Gastrocnemius medialis (tissue), 4 donors: ENCODE measurements at regions not wholly inside any gene's neighbourhood (a gene's known extent, or its start where the extent isn't known, plus 50 kb on each side); places are given as distances from the start of the nearest gene placed in this dataset.

Experiments used
- ATAC-seq, 2 donors: fragments of 150-250 bp; one replicate each; pipeline ENCODE4 v1.9.1; 2016
- DNase-seq, 2 donors: peaks; one replicate each; pipeline ENCODE4 v3.0.0-alpha.2; 2019
- H3K27ac ChIP-seq, 4 donors: fragments of 200-600 bp; sonication (generic); 1 replicate in 1 of 4; 2 replicates in 3 of 4; pipeline ENCODE4 v1.5.1; 2016 to 2018; ENCODE audit warnings: mild to moderate bottlenecking in 2 of 4, moderate library complexity in 1 of 4
- H3K27me3 ChIP-seq, 3 donors: fragments of 200-600 bp; sonication (generic) in 2 of 3; 1 replicate in 1 of 3; 2 replicates in 2 of 3; pipeline versions ENCODE4 v1.5.1 to v1.6.0; 2016 to 2019; ENCODE audit warnings: mild to moderate bottlenecking in 1 of 3, moderate library complexity in 1 of 3
- H3K36me3 ChIP-seq, 2 donors: fragments of 200-600 bp; sonication (generic) in 1 of 2; one replicate each; pipeline ENCODE4 v1.5.1; 2017 to 2018
- H3K4me1 ChIP-seq, 2 donors: fragments of 200-600 bp; sonication (generic) in 1 of 2; one replicate each; pipeline ENCODE4 v1.5.1; 2016 to 2017; ENCODE audit warnings: mild to moderate bottlenecking in 2 of 2
- H3K4me3 ChIP-seq, 4 donors: fragments of 200-600 bp; sonication (generic) in 3 of 4; 1 replicate in 1 of 4; 2 replicates in 3 of 4; pipeline ENCODE4 v1.5.1; 2016 to 2019; ENCODE audit warnings: mild to moderate bottlenecking in 2 of 4
- H3K9me3 ChIP-seq, 3 donors: fragments of 200-600 bp; sonication (generic) in 2 of 3; 1 replicate in 1 of 3; 2 replicates in 2 of 3; pipeline ENCODE4 v1.5.1; 2016 to 2019
- POLR2A ChIP-seq, 2 donors: fragments of 450-650 bp; IDR thresholded peaks; one replicate each; pipeline ENCODE4 v1.6.1; 2017; ENCODE audit warnings: antibody characterized with exemption in 2 of 2, mild to moderate bottlenecking in 2 of 2, moderate library complexity in 2 of 2
- in situ Hi-C, 4 donors: fragments of 200-750 bp; cut with MboI; loops; one replicate each; pipeline versions ENCODE4 v1.15.0 to v1.8.0; 2017; ENCODE audit warnings: low sequenced_read_pairs in 4 of 4
- intact Hi-C: fragments of 100-400 bp; cut with DNase I; formaldehyde crosslinking; loops from one replicate; pipeline ENCODE4 v1.15.1; 2023; ENCODE audit warnings: low total_unique reads
- TF ChIP-seq, protein P1 (sequence below), 5 experiments: fragments of 450-650 bp in 3 of 5; fragments of 200-600 bp in 2 of 5; sonication (generic) in 2 of 5; IDR thresholded peaks in 4 of 5; conservative IDR thresholded peaks in 1 of 5; 1 replicate in 4 of 5; 2 replicates in 1 of 5; pipeline ENCODE4 v1.5.1; 2016 to 2019; ENCODE audit warnings: antibody characterized with exemption in 5 of 5, mild to moderate bottlenecking in 3 of 5, moderate library complexity in 3 of 5

DNA sequence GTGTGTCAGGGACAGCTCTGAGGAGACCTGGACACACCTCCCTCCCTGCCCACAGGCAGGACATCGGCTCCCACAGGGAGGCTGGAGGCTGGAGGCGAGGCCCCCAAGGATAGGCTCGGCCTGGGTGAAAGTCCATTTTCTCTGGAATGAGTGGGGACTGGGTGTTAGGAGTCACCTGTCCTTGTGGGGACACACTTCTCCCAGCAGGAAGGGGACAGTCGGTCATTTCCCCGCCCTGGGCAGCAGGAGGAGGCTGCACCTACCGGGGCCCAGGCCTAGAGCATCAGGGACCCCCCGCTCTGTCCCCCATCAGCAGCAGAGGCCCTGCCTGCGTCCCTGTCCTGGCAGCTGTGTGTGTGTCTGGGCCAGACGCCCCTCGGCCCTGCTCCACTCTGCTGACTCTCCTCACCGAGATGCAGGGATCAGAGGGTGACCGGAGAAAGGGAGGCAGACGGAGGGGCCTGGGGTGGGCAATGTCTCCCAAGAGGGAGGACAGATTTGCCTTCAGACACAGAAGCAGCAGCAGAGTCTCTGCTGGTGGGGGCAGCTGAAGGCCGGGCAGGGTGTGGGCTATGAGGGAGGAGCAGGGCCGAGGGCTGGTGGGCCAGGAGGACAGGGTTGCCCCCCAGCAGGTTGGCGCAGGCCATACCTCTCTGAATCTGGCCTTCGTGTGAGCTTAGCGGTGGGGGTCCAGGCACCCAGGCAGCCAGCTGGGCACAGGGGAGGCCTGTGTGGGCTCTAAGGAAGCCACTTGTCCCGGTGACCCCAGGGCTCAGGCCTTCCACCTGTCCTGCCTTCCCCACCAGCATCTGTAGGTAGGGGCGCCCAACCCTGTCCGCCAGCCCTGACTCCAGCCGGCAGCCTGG, 125.7 kb upstream of the NKX1-1 start:
- Histone ChIP-seq H3K9me3 (no peaks in the 10 kb centered on the region), H3K4me3 (no peak overlapping the region), H3K36me3 (no peaks in the 10 kb centered on the region), H3K27ac (no peak overlapping the region), H3K4me1 (no peaks in the 10 kb centered on the region), H3K27me3 (peaks cover 21 to 39% (median 39%) of the 10 kb centered on the region in 3 donors)
- in situ Hi-C loops, result no loop called here
- ATAC-seq (no peak), DNase-seq (no peak)
- TF ChIP-seq POLR2A (IDR thresholded peaks at IDR 0.05), result no peak
- TF ChIP-seq, protein P1, sequence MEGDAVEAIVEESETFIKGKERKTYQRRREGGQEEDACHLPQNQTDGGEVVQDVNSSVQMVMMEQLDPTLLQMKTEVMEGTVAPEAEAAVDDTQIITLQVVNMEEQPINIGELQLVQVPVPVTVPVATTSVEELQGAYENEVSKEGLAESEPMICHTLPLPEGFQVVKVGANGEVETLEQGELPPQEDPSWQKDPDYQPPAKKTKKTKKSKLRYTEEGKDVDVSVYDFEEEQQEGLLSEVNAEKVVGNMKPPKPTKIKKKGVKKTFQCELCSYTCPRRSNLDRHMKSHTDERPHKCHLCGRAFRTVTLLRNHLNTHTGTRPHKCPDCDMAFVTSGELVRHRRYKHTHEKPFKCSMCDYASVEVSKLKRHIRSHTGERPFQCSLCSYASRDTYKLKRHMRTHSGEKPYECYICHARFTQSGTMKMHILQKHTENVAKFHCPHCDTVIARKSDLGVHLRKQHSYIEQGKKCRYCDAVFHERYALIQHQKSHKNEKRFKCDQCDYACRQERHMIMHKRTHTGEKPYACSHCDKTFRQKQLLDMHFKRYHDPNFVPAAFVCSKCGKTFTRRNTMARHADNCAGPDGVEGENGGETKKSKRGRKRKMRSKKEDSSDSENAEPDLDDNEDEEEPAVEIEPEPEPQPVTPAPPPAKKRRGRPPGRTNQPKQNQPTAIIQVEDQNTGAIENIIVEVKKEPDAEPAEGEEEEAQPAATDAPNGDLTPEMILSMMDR (IDR thresholded peaks at IDR 0.05 in 4 of 5, conservative IDR thresholded peaks at IDR 0.05 in 1 of 5), result no peak
- intact Hi-C loops, result no loop called here

DNA sequence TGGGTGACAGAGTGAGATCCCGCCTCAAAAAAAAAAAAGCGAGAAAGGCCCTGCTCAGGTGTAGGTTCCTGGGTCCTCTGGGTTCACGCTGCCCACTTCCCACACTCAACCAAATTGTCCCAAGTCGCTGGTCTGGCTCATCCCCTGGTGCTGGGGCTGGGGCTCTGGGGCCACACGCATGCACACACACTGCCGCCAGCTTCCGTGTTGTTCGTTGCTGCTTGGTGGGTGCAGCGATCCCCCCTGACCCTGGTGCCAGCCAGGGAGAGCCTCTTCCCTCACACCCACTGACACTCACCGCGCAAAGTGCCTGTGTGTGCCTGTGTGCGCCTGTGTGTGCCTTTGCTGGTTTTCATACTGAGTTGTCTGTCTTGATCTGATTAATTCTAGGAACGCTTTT, 124.1 kb upstream of the NKX1-1 start:
- DNase-seq, result no peak
- no peak overlapping the region for H3K27ac ChIP-seq
- ATAC-seq, result no peak
- H3K27me3 ChIP-seq, result peaks cover 25 to 41% (median 39%) of the 10 kb centered on the region in 3 donors
- intact Hi-C loops, result no loop called here
- no peaks in the 10 kb centered on the region for H3K4me1 ChIP-seq
- no peaks in the 10 kb centered on the region for H3K36me3 ChIP-seq
- no peaks in the 10 kb centered on the region for H3K9me3 ChIP-seq
- TF ChIP-seq, protein P1 (IDR thresholded peaks at IDR 0.05 in 4 of 5, conservative IDR thresholded peaks at IDR 0.05 in 1 of 5), result no peak
- TF ChIP-seq POLR2A (IDR thresholded peaks at IDR 0.05), result no peak
- in situ Hi-C loops, result no loop called here
- H3K4me3 ChIP-seq, result no peak overlapping the region

DNA sequence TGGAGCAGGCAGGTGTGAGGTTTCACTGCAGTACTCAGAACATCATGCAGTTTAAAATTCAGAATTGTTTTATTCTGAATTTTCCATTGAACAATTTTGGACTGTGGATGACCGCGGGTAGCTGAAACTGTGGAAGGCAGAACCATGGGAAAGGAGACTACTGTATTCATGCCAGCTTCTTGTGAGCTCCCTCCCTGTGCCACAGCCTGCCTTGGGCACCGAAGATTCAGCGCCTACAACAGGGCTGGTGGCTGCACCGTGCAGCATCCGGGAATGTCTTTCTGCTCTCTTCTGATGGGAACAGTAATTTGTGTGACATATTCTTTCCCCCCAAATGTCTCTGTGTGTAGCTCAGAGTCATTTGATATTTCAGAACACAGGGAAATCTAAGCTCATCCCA, 118.5 kb upstream of the NKX1-1 start:
- DNase-seq (no peak), ATAC-seq (no peak)
- H3K27ac ChIP-seq, result no peak overlapping the region
- intact Hi-C loops, result no loop called here
- H3K27me3 ChIP-seq, result peaks cover 27 to 56% (median 40%) of the 10 kb centered on the region in 3 donors
- in situ Hi-C loops, result no loop called here
- no peaks in the 10 kb centered on the region for H3K4me1 ChIP-seq
- TF ChIP-seq, protein P1 (IDR thresholded peaks at IDR 0.05 in 4 of 5, conservative IDR thresholded peaks at IDR 0.05 in 1 of 5), result no peak
- TF ChIP-seq POLR2A (IDR thresholded peaks at IDR 0.05), result no peak
- H3K4me3 ChIP-seq, result no peak overlapping the region
- no peaks in the 10 kb centered on the region for H3K36me3 ChIP-seq
- H3K9me3 ChIP-seq, result no peaks in the 10 kb centered on the region

DNA sequence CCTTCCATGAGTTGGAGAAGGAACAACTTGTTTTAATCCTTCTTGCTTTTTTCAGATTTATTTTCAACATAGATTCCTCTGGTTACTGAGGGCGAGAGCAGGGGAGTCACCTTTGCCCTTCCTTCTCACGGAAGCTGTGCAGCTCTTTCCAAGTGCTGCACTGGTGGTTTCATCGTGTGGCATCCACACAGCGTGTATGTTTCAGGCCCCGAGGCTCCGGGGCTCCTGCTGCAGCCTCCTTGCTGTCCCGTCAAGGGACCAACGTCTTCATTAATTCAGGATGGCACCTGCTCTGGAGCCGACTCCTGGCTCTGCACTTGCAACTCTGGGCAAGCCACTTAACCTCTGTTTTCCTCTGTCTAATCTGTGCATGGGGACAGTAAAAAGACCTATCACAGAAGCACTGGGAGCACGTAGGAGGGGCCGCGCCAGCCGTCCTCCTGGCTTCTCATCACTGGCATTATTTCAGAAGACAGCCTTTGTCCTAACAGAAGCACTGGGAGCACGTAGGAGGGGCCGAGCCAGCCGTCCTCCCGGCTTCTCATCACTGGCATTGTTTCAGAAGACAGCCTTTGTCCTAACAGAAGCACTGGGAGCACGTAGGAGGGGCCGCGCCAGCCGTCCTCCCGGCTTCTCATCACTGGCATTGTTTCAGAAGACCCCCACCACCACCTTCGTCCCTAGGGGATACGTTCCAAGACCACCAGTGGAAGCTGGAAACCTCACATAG, 117.8 kb upstream of the NKX1-1 start:
- ATAC-seq (no peak), DNase-seq (no peak)
- no peak for TF ChIP-seq POLR2A (IDR thresholded peaks at IDR 0.05)
- TF ChIP-seq, protein P1 (IDR thresholded peaks at IDR 0.05 in 4 of 5, conservative IDR thresholded peaks at IDR 0.05 in 1 of 5), result no peak
- Histone ChIP-seq H3K27ac (no peak overlapping the region), H3K36me3 (no peaks in the 10 kb centered on the region), H3K27me3 (peaks cover 32 to 54% (median 40%) of the 10 kb centered on the region in 3 donors), H3K4me3 (no peak overlapping the region), H3K4me1 (no peaks in the 10 kb centered on the region), H3K9me3 (no peaks in the 10 kb centered on the region)
- in situ Hi-C loops, result no loop called here
- intact Hi-C loops, result no loop called here
